GM12873 (cell line): ENCODE measurements at regions not wholly inside any gene's neighbourhood (a gene's known extent, or its start where the extent isn't known, plus 50 kb on each side); places are given as distances from the start of the nearest gene placed in this dataset.

Source experiments
- CTCF ChIP-seq: IDR thresholded peaks from 2 replicates; pipeline ENCODE4 v1.5.1; 2012; ENCODE audit warnings: low read depth, mild to moderate bottlenecking, moderate library complexity, low read length, control low read depth; ENCODE audit not compliant: insufficient read depth; ENCODE audit errors: missing control alignments

DNA sequence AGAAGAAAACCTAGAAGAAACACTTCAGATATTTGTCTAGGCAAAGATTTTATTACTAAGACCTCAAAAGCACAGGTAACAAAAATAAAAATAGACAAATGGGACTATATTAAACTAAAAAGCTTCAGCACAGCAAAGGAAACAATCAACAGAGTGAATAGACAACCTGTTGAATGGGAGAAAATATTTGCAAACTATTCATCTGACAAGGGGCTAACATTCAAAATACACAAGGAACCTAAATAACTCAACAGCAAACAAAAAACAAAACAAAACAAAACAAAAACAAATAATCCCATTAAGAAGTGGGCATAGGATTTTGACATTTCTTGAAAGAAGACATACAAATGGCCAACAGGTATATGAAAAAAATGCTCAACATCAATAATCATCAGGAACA lies 192.7 kb upstream of the ZCCHC13 start:
- TF ChIP-seq CTCF: no peak

- no peak for TF ChIP-seq CTCF
Measured at GRCh38 chrX:74107666-74108065, 196.3 kb upstream of the ZCCHC13 start.

DNA sequence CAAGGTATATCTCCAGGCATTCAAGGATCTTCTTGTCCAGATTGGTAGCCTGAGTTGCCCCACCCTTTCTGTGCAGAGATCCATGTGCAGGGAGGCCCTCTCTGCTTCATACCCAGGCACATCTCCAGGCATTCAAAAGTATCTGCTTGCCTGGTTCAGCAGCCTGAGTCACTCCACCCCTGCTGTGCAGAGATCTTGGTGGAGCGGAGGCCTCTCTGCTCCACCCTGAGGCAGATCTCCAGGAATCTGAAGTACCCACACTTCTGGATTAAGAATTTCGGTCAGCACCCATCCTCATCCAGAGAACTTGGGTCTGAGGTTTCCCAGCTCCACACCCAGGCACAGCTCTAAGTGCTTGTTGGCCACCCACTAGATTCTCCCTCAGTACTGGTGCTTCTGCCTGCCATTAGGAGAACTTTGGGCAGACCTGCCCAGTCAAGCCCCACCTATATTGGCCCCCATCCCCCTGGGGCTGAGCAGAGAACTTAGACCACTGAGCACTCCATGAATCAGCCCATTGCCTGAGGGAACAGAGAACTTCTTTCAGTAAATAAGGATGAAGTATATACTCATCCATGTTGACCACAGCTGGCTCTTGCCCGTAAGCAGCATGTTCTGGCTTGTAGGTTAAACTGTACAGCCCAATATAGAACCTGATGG lies 199.5 kb upstream of the ZCCHC13 start:
- TF ChIP-seq CTCF: no peak

DNA sequence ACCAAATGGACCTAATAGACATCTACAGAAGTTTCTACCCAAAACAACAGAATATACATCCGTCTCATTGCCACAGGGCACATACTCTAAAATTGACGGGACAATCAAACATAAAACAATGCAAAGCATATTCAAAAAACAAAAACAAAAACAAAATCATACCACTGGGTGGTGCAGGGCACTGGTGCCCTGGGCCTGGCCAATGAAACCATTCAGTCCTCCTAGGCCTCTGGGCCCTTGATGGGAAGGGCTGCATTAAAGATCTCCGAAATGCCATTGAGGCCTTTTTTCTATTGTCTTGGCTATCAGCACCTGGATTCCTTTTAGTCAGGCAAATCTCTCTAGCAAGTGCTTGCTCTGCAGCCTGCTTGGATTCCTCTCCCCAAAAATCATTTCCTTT lies 213.9 kb upstream of the ZCCHC13 start:
- no peak for TF ChIP-seq CTCF

DNA sequence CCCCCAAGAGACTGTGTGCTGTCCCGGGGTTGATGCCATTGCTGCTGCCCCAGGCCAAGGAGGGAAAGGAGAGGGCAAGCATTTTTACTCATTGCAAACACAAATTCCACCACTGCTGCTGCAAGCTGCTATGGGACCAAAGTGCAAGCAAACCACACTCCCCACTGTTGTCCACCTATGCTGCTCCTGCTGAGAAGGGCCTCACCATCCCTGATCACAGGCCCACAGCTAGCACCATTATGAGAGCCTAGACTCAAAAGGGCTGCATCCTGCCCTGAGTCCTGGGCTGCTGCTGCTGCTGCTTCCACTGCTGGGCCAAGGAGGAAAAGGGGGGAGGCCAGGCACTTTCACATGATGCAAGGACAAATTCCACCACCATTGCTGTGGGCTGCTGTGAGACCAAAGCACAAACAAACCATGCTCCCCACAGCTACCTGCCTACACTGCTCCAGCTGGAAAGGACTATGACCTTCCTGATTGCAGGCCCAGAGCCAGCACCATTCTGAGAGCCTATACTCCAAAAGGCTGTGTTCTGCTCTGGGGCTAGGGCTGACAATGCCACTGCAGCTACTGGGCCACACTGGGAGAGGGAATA lies 218.2 kb upstream of the ZCCHC13 start:
- TF ChIP-seq CTCF: no peak

DNA sequence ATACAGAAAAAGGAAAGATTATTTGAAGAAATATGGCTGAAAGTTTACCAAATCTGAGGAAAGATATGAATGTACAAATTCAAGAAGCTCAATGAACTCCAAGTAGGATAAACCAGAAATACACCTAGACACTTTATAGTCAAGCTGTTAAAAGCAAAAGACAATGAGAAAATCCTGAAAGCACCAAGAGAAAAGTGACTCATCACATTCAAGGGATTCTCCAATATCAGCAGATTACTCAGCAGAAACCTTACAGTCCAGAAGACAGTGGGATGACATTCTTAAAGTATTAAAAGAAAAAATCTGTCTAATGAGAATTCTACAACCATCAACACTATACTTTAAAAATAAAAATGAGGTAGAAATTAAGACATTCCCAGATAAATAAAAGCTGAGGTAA lies 223.8 kb upstream of the ZCCHC13 start:
- no peak for TF ChIP-seq CTCF

DNA sequence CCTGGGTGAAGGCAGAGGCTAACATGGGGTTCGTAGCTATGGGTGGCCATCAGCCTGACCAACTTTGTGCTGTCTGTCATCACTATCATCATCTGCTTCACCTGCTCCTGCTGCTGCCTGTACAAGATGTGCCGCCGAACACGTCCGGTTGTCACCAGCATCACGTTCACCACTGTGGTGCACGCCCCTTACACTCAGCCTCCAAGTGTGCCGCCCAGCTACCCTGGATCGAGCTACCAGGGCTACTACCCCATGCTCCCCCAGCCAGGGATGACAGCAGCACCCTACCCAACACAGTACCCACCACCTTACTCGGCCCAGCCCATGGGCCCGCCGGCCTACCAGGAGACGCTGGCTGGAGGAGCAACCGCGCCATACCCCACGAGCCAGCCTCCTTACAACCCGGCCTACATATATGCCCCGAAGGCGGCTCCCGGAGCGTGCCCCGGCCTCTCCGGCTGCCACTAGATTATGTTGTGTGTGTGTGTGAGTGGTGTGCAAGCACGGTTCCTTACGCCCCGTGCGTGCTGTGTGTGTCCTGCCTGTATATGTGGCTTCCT lies 213.4 kb upstream of the XIST start:
- TF ChIP-seq CTCF: no peak
